ENCODE measurements at regions not wholly inside any gene's neighbourhood (a gene's known extent, or its start where the extent isn't known, plus 50 kb on each side); places are given as distances from the start of the nearest gene placed in this dataset.

- H3K4me2 ChIP-seq (ENCODE audit: low read length), result no peak overlapping the region
- no peak overlapping the region for H3K27ac ChIP-seq
- no peak overlapping the region for H2AFZ ChIP-seq
- H3K36me3 ChIP-seq (ENCODE audit: control insufficient read depth, insufficient read depth, low read length), result no peaks in the 10 kb centered on the region
- no peaks in the 10 kb centered on the region for H3K9me3 ChIP-seq (ENCODE audit: control insufficient read depth, low read length)
- TF ChIP-seq CTCF (IDR thresholded peaks at IDR 0.05), result no peak
- no peaks in the 10 kb centered on the region for H3K79me2 ChIP-seq
- no peak overlapping the region for H3K4me3 ChIP-seq (ENCODE audit: low read depth, low read length)
- no peaks in the 10 kb centered on the region for H3K4me1 ChIP-seq
- no peak overlapping the region for H3K9ac ChIP-seq
- H3K27me3 ChIP-seq (ENCODE audit: control insufficient read depth, insufficient read depth, low read length), result no peaks in the 10 kb centered on the region
These were observed 279.1 kb upstream of the PLET1 start for GRCh38 chr11:112539741-112540140.

- H3K4me1 ChIP-seq, result no peaks in the 10 kb centered on the region
- no peak overlapping the region for H2AFZ ChIP-seq
- no peaks in the 10 kb centered on the region for H3K79me2 ChIP-seq
- H3K9ac ChIP-seq, result no peak overlapping the region
- no peak overlapping the region for H3K4me2 ChIP-seq (ENCODE audit: low read length)
- H3K27ac ChIP-seq, result no peak overlapping the region
- no peaks in the 10 kb centered on the region for H3K36me3 ChIP-seq (ENCODE audit: control insufficient read depth, insufficient read depth, low read length)
- H3K9me3 ChIP-seq (ENCODE audit: control insufficient read depth, low read length), result no peaks in the 10 kb centered on the region
- H3K27me3 ChIP-seq (ENCODE audit: control insufficient read depth, insufficient read depth, low read length), result no peaks in the 10 kb centered on the region
- H3K4me3 ChIP-seq (ENCODE audit: low read depth, low read length), result no peak overlapping the region
- TF ChIP-seq CTCF (IDR thresholded peaks at IDR 0.05), result no peak
These were observed 279.6 kb upstream of the PLET1 start for GRCh38 chr11:112540261-112540660.

- no peaks in the 10 kb centered on the region for H3K9me3 ChIP-seq (ENCODE audit: control insufficient read depth, low read length)
- H3K4me1 ChIP-seq, result no peaks in the 10 kb centered on the region
- H3K27ac ChIP-seq, result no peak overlapping the region
- TF ChIP-seq CTCF (IDR thresholded peaks at IDR 0.05), result no peak
- H2AFZ ChIP-seq, result no peak overlapping the region
- H3K4me2 ChIP-seq (ENCODE audit: low read length), result no peak overlapping the region
- no peaks in the 10 kb centered on the region for H3K27me3 ChIP-seq (ENCODE audit: control insufficient read depth, insufficient read depth, low read length)
- H3K9ac ChIP-seq, result no peak overlapping the region
- no peaks in the 10 kb centered on the region for H3K36me3 ChIP-seq (ENCODE audit: control insufficient read depth, insufficient read depth, low read length)
- no peak overlapping the region for H3K4me3 ChIP-seq (ENCODE audit: low read depth, low read length)
- no peaks in the 10 kb centered on the region for H3K79me2 ChIP-seq
These were observed 280.7 kb upstream of the PLET1 start for GRCh38 chr11:112541140-112542046.

GRCh38 chr11:112542479-112542878 lies 281.8 kb upstream of the PLET1 start:
- no peak overlapping the region for H3K9ac ChIP-seq
- no peaks in the 10 kb centered on the region for H3K4me1 ChIP-seq
- no peak overlapping the region for H3K27ac ChIP-seq
- H3K36me3 ChIP-seq (ENCODE audit: control insufficient read depth, insufficient read depth, low read length), result no peaks in the 10 kb centered on the region
- no peak overlapping the region for H3K4me2 ChIP-seq (ENCODE audit: low read length)
- no peak overlapping the region for H3K4me3 ChIP-seq (ENCODE audit: low read depth, low read length)
- no peaks in the 10 kb centered on the region for H3K79me2 ChIP-seq
- no peaks in the 10 kb centered on the region for H3K9me3 ChIP-seq (ENCODE audit: control insufficient read depth, low read length)
- no peak overlapping the region for H2AFZ ChIP-seq
- no peak for TF ChIP-seq CTCF (IDR thresholded peaks at IDR 0.05)
- H3K27me3 ChIP-seq (ENCODE audit: control insufficient read depth, insufficient read depth, low read length), result no peaks in the 10 kb centered on the region

- Histone ChIP-seq H3K9me3 (ENCODE audit: control insufficient read depth, low read length) (no peaks in the 10 kb centered on the region), H3K4me2 (ENCODE audit: low read length) (no peak overlapping the region), H3K27ac (no peak overlapping the region), H3K4me1 (no peaks in the 10 kb centered on the region), H3K79me2 (no peaks in the 10 kb centered on the region), H3K36me3 (ENCODE audit: control insufficient read depth, insufficient read depth, low read length) (no peaks in the 10 kb centered on the region), H2AFZ (no peak overlapping the region), H3K9ac (no peak overlapping the region), H3K4me3 (ENCODE audit: low read depth, low read length) (no peak overlapping the region), H3K27me3 (ENCODE audit: control insufficient read depth, insufficient read depth, low read length) (no peaks in the 10 kb centered on the region)
- TF ChIP-seq CTCF (IDR thresholded peaks at IDR 0.05), result no peak
These were observed 282.7 kb upstream of the PLET1 start for GRCh38 chr11:112543390-112543789.
